GM21619 (cell line): ENCODE measurements at regions not wholly inside any gene's neighbourhood (a gene's known extent, or its start where the extent isn't known, plus 50 kb on each side); places are given as distances from the start of the nearest gene placed in this dataset.
"Not testable (repeated sequence)": the region's sequence is repeated elsewhere in the genome, so short reads cannot be mapped to it uniquely, and the experiment has no call there.

Source experiments
- ATAC-seq: cut with Tn5 transposase; IDR thresholded peaks from one replicate; pipeline ENCODE4 v1.9.1; 2021; ENCODE audit not compliant: unreplicated experiment

DNA sequence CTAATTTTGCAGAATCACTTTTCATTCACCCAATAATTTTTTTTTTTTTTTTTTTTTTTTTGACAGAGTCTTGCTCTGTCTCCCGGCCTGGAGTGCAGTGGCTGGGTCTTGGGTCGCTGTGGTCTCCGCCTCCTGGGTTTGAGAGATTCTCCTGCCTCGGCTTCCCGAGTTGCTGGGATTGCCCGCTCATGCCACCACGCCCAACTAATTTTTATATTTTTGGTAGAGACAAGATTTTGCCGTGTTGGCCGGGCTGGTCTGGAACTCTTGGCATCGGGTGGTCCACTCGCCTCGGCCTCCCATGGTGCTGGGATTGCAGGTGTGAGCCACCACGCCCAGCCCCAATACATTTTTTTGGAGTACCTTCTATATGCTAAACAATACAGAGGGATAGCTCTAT, 1120.0 kb upstream of the ATXN8OS start:
- ATAC-seq = no peak

DNA sequence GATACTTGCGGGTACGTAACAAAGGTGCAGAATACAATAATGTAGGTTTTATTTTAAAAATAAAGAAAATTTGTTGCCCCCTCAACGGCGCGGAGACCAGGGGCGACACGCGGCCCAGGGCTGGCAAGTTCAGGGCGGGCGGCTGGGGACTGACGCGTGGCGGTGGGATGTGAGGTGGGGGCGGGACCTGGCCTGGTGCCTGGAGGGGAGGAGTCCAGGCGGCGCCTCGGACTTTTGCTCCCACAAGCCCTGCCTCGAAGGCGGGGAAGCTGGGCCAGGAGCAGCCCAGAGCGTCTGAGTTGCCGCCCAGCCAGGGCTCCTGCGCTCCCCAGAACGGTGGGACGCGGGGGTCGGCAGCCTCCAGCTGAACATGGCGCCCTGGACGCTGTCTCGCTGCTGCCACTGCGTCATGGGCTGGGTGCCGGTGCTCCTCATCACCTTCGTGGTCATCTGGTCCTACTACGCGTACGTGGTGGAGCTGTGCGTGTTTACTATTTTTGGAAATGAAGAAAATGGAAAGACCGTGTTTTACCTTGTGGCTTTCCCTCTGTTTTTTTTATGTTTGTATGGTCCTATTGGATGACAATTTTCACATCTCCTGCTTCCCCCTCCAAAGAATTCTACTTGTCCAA, 1122.8 kb upstream of the ATXN8OS start:
- no peak for ATAC-seq

DNA sequence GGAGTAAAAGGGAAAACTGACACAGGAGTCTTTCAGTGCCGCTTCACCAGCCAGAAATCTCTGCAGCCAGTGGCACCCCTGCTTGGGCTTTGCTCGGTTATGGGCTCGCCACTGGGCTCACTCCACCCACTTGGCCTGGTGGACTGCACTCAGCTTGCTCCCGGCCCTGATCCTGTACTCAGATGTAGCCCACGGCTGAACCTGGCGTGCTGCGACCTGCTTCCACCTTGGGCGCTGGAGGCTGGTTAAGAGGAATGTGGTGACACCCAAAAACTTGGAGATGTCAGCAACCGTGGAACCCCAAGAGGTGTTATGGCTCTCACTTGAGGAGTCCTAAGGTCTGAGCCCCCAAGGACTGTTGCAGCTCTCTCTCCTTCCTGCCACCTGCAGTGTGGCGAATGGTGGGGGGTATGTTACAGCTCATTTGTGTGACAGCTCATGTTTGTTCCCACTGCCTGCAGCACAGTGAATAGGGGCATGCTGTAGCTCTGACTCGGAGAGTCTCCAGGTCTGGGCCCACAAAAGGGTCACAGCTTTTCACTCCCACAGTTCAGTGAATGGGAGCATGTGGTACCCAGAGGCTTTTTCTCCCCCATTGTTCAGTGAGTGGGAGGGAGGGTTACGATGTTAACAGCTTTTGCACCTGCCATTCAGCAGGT, 1124.5 kb upstream of the ATXN8OS start:
- no peak for ATAC-seq

GRCh38 chr13:68976287-68976686, 1131.3 kb upstream of the ATXN8OS start:
- no peak for ATAC-seq

DNA sequence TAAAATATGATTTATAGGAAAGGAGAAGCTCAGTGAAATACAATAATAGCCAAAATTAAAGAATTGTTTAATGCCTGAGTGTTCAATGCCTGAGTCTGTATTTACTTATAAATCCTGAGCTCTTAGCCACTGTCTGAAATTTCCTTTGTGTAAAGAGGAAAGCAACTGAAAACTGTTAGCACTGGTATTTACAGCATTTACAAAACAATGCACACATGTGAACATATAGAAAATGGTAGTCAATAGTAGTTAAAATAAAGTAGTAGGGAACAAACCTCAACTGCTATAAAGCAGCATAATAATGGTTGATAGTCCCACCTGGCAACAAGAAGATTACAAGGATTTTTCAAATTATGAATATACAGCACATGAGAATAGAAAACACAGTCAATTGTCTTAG, 1137.1 kb upstream of the ATXN8OS start:
- no peak for ATAC-seq

- no peak for ATAC-seq
These were observed 1159.0 kb upstream of the ATXN8OS start for GRCh38 chr13:68948586-68948985.

DNA sequence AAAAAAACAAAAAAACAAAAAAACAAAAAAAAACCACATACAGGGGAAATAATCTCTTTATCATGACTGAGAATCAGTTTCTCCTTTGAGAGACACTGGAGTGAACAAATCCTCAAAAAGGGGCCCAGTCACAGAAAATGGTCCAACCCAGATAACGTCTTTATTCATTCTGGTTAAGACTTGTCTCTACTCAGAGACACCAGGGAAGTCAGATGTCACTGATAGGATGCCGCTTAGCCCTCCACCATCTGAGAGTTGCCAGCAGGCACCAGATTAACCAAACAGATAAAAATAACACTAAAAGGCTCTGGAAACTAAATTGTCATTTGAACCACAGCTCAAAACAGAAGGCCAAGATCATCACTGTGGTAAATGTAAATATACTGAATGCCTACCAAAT, 1163.4 kb upstream of the ATXN8OS start:
- no peak for ATAC-seq

DNA sequence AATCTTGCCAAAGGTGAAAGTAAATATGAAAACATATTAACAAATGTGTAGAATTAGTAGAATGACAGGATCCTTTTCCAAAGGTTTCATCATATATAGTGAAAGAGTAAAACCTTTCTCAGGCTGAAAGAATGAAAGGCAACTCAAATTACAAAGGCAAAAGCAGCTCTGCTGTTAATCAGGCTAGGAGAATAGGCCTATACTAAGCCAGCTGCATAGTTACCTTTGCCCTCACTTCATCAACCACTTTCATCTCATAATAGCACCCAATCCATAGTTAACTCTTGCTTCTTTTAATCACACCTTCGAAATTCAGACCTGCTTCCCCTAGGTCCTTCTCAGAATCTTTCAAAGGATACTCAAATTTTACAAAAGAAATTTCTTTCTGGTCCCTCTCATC, 1167.6 kb upstream of the ATXN8OS start:
- ATAC-seq = no peak

- no peak for ATAC-seq
These were observed 1169.0 kb upstream of the ATXN8OS start for GRCh38 chr13:68938639-68939038.

DNA sequence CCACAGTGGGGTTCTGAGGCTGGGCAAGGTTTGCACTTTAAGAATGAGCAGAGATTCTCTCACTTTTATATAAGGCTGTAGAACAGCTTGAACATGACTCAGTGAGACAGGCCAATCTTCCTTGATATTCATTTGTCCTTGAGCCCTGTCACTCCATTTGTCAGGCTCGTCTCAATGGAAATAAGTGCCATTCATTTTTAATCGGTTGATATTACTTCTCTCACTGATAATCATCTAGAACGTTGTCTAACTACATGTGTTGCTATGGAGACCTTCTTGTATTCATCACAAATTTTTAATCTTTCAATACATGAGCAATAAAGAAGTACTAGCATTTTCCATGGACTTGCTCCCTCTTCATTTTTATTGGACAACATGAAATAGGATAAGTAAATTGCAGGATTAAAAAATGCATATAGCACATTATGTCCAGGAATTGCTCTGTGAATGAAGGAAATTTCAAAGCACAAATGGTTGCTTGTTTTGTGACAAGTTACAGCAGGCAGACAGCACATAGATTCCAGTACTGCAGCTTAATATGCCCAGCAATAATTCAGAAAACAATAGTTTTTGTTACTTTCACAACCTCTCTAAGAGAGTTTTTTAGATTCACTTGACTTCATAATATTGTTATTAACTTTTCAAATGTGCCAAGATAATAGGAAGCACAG, 1178.4 kb upstream of the ATXN8OS start:
- no peak for ATAC-seq

GRCh38 chr13:68927387-68928026, 1180.1 kb upstream of the ATXN8OS start:
- ATAC-seq = no peak

- ATAC-seq = no peak
These were observed 1183.6 kb upstream of the ATXN8OS start for GRCh38 chr13:68923995-68924394.

DNA sequence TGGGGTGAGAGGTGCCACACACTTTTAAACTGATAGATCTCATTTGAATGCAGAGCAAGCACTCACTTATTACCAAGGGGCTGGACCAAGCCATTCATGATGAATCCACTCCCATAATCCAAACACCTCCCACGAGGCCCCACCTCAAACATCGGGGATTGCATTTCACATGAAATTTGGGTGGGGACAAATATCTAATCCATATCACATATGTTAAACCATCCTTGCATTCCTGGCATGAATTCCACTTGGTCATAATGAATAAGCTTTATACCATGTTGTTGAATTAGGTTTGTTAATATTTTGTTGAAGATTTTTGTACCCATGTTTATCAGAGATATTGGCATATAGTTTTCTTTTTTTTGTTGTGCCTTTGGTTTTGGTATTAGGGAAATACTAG, 1198.7 kb upstream of the ATXN8OS start:
- no peak for ATAC-seq

GRCh38 chr13:68905186-68905585, 1202.4 kb upstream of the ATXN8OS start:
- no peak for ATAC-seq

GRCh38 chr13:68897331-68897928, 1210.2 kb upstream of the ATXN8OS start:
- no peak for ATAC-seq

- no peak for ATAC-seq
These were observed 1211.9 kb upstream of the ATXN8OS start for GRCh38 chr13:68895696-68896095.

DNA sequence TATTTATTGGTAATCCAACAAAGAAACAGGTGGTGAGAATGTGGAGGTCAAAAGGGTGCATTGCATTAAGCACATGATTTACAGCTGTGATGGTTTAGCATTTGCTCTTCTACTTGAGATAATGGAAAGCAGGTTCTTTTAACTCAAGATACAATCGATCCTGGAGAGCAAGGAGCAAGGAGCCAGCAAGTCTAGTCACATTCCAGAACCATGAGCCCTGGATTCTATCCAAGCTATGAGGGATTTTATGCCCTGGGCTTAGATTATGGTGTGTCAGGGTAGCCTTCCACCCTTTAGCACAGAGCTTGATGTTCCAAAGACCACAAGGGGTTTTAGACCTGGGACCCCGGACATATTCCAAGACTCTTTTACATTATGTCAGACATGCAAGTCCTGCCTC, 1213.9 kb upstream of the ATXN8OS start:
- ATAC-seq = not testable (repeated sequence)

DNA sequence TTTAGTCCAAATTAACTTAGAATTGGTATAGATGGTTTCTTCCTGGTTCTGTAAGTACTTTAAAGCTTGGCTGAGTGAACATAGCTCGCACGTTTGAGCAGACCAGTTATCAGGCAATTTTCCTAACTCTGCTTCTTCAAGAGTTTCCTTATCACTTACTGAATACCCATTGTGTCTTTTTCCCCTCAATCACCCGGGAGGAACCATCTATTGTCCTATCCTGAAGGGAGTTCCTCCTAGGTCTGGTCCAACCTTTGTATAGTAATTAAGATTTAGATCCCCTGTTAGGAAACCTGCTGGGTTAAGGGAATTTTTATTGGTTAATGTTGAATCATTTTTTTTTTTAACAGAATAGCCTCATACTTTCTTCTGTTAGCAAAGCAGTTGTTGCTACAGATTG, 1215.0 kb upstream of the ATXN8OS start:
- not testable (repeated sequence) for ATAC-seq

DNA sequence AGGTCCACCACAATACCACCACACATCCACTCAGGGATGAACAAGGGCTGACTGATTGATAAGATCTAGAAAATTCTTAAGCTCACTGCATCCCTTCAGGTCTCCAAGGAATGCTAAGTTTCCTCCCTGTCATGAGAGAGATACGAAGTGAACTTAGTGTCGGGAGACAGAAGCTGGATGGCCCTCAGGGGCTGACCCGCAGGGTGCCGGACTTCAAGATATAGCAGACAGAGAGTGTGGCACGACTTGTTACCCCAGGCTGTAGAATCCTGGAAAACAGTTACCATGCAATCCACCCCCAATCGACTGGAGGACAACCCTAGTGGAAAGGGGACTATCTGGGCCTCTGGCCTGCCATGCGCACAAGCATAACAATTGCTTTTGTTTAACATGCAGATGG, 1217.5 kb upstream of the ATXN8OS start:
- not testable (repeated sequence) for ATAC-seq

GRCh38 chr13:68888832-68889231, 1218.8 kb upstream of the ATXN8OS start:
- ATAC-seq = no peak

DNA sequence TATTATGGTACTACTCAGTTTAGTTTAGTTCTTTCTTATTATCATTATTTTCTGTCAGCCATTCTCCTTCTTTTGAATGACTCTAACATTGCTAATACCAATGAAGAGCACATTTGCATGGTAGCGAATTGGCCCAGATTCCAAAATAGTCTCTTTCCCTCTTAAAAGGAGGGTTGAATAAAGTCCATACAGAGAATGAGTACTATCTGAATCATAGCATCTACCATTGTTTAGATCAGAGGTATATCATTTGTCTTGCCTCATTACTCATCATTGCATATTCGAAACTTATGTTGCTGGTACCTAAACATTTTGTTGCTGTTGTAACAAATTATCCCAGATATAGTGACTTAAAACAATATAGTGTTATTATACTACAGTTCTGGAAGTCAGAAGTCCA, 1235.3 kb upstream of the ATXN8OS start:
- ATAC-seq = no peak

DNA sequence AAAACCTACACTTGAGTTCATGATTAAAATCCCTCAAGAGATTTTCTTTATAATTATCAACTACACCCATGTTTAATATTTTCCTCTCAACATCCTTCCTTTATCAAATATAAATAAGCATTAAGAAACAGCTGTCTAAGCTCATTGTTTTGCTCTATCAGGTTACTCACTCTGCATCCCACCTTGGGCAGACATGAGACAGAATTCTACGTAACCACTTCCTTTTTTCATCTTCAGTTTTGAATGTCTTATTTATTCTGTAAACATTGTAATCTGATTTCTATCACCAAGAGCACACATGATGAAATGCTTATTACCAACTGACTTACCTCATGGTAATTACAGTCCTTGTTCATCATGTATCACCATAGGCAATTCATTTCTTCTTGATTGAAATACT, 1256.6 kb upstream of the ATXN8OS start:
- no peak for ATAC-seq
